DND-41 (cell line): ENCODE measurements at regions not wholly inside any gene's neighbourhood (a gene's known extent, or its start where the extent isn't known, plus 50 kb on each side); places are given as distances from the start of the nearest gene placed in this dataset.

Experiments
- CTCF ChIP-seq: IDR thresholded peaks from 2 replicates; pipeline ENCODE4 v1.5.1; 2012; ENCODE audit warnings: borderline replicate concordance, low read length, moderate library complexity, mild to moderate bottlenecking; ENCODE audit not compliant: poor library complexity, severe bottlenecking; ENCODE audit errors: extremely low read depth
- EZH2 ChIP-seq: IDR thresholded peaks from 3 replicates; pipeline ENCODE4 v1.6.1; 2012; ENCODE audit warnings: borderline replicate concordance, low read depth, mild to moderate bottlenecking, moderate library complexity, low read length, inconsistent platforms; ENCODE audit not compliant: severe bottlenecking

DNA sequence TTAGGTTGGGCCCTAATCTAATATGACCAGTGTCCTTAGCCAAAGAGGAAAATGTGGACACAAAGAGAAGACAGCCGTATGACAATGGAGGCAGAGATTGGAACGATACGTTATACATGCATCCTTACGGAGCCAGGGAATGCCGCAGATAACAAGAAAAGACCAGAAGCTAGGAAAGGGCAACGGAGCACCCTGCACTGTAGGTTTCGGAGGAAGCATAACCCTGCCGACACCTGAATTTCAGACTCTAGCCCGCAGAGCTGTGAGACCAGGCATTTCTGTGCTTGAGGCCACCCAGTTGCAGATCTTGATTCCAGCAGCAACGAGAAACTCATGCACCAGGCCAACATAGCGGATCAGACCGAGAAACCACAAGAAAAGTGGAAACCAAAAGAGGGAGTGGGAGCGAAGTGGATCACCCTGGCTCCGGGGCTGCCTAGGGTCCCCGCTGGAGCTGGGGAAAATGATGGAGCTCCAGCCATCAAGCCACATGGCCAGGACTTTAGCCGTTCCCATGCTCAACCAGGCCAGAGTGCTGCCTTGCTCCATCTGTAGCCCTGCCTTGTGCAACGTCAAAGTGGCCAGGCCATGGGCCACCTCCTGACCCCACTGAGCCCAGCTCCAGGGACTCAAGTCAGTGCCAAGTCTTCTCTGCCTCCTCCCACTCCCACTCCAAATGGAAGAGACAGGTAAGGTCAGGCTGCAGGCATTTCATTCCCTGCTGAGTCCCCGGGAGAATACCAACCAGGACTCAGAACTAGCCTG is 51.7 kb upstream of the RPL38 start:
- TF ChIP-seq EZH2 (no peak), CTCF (no peak)
